ENCODE measurements at regions not wholly inside any gene's neighbourhood (a gene's known extent, or its start where the extent isn't known, plus 50 kb on each side); places are given as distances from the start of the nearest gene placed in this dataset.

- DNase-seq, result no peak
- CTCF ChIA-PET, result interaction anchor here (0.7 kb wide), 1 partner anchor 16 kb away, joined by 3 read pairs; no protein-coding TSS in a partner anchor
- Mint-ChIP-seq H3K27me3 (no peaks in the 10 kb centered on the region), H3K9me3 (peaks cover 21% of the 10 kb centered on the region), H3K4me1 (peaks cover 26% of the 10 kb centered on the region), H3K36me3 (ENCODE audit: low read depth) (peaks cover 26% of the 10 kb centered on the region), H3K4me3 (no peak overlapping the region), H3K27ac (no peak overlapping the region)
- POLR2A ChIA-PET, result no interaction called here
These were observed 380.3 kb upstream of the B3GALT2 start for GRCh38 chr1:193566735-193567134.

DNA sequence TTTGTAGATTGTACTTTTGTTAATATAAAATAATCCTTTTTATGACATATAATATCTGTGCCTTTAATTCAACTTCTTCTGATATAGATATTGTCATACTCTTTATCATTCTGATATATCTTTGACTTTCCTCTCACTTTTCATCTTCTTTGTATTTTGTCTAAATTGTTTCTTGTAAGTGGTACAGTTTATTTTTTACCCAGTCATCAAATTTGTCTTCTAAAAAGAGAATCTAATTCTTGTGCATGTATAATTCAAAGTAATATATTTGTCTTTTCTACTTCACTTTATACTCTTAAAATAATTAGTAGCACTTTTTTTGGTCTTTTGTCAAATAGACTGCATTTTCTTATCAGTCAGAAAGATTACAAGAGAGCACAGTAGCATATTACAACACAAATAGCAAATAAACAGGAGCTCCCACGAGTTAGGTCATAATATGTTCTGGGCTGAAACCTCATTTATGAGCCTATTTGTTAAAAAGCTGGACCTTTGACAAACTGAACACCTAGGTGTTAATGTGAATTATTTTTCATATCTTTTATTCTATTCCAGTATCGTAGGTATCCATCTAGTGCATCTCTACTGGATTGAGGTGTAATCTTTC is 379.7 kb upstream of the B3GALT2 start:
- Mint-ChIP-seq H3K36me3 (ENCODE audit: low read depth) (peaks cover 21% of the 10 kb centered on the region), H3K27ac (no peak overlapping the region), H3K27me3 (no peaks in the 10 kb centered on the region), H3K9me3 (peaks cover 15% of the 10 kb centered on the region), H3K4me3 (no peak overlapping the region), H3K4me1 (peaks cover 26% of the 10 kb centered on the region)
- CTCF ChIA-PET, result no interaction called here
- POLR2A ChIA-PET, result no interaction called here
- no peak for DNase-seq

DNA sequence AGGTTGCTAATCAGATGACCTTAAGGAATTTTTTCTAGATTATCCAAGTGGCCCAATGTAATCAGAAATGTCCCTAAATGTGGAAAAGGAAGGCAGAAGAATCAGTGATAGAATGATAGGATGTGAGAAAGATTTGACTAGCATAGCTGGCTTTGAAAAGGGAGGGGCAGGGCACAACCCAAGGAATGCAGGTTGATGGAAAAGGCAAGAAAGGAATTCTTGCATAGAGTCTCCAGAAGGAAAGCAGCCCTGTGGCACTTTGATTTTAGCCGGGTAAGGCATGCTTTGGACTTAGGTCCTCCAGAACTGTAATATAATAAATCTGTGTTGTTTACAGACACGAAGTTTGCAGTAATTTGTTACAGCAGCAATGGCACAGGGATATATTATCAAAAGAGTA is 375.7 kb upstream of the B3GALT2 start:
- no peak overlapping the region for H3K4me3 Mint-ChIP-seq
- DNase-seq, result no peak
- no peak overlapping the region for H3K27ac Mint-ChIP-seq
- no peaks in the 10 kb centered on the region for H3K27me3 Mint-ChIP-seq
- peaks cover 9% of the 10 kb centered on the region for H3K4me1 Mint-ChIP-seq
- peaks cover under 1% of the 10 kb centered on the region for H3K9me3 Mint-ChIP-seq
- H3K36me3 Mint-ChIP-seq (ENCODE audit: low read depth), result peaks cover 6% of the 10 kb centered on the region
- ChIA-PET CTCF (interaction anchor here (0.6 to 1.6 kb wide), 2 partner anchors 13 to 200 kb away, joined by 3 to 7 read pairs; no protein-coding TSS in a partner anchor), POLR2A (no interaction called here)

GRCh38 chr1:193558491-193559028 is 372.1 kb upstream of the B3GALT2 start:
- Mint-ChIP-seq H3K4me1 (peaks cover 8% of the 10 kb centered on the region), H3K36me3 (ENCODE audit: low read depth) (peaks cover 11% of the 10 kb centered on the region), H3K27me3 (no peaks in the 10 kb centered on the region), H3K4me3 (no peak overlapping the region), H3K27ac (peak overlapping the region; percentile 31), H3K9me3 (peaks cover 13% of the 10 kb centered on the region)
- DNase-seq, result no peak
- ChIA-PET CTCF (interaction anchor here (0.6 to 1.1 kb wide), 2 partner anchors 19 to 119 kb away, joined by 3 to 4 read pairs; no protein-coding TSS in a partner anchor), POLR2A (no interaction called here)

GRCh38 chr1:193555662-193556441 is 369.4 kb upstream of the B3GALT2 start:
- peaks cover 8% of the 10 kb centered on the region for H3K4me1 Mint-ChIP-seq
- POLR2A ChIA-PET, result no interaction called here
- peaks cover 15% of the 10 kb centered on the region for H3K9me3 Mint-ChIP-seq
- CTCF ChIA-PET, result interaction anchor here (1.4 kb wide), 1 partner anchor 12 kb away, joined by 3 read pairs; no protein-coding TSS in a partner anchor
- no peak overlapping the region for H3K4me3 Mint-ChIP-seq
- H3K36me3 Mint-ChIP-seq (ENCODE audit: low read depth), result peaks cover 11% of the 10 kb centered on the region
- DNase-seq, result no peak
- no peaks in the 10 kb centered on the region for H3K27me3 Mint-ChIP-seq
- H3K27ac Mint-ChIP-seq, result no peak overlapping the region

DNA sequence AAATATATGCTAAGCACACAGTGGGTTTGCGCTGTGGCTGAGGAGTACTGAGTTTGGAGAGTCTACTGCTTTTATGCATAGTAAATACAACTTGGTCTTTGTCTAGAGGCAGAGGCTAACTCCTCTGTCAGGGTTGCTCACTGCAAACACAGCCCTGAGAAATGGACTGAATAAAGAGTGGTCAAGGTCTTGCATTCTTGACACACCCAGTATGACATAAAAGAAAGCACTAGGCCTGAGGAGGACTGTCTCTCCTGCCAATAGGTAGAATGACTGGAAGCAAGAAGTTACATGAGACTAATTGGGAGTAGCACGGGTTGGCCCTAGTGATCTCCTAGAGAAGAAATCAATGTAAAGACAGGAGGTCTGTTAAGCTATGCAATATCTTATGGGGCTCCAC is 367.2 kb upstream of the B3GALT2 start:
- Mint-ChIP-seq H3K4me3 (no peak overlapping the region), H3K36me3 (ENCODE audit: low read depth) (peaks cover 11% of the 10 kb centered on the region), H3K9me3 (peaks cover 15% of the 10 kb centered on the region), H3K4me1 (peaks cover 3% of the 10 kb centered on the region), H3K27me3 (no peaks in the 10 kb centered on the region), H3K27ac (no peak overlapping the region)
- CTCF ChIA-PET, result no interaction called here
- DNase-seq, result no peak
- POLR2A ChIA-PET, result no interaction called here

- peaks cover 1% of the 10 kb centered on the region for H3K4me1 Mint-ChIP-seq
- no peak overlapping the region for H3K27ac Mint-ChIP-seq
- H3K4me3 Mint-ChIP-seq, result no peak overlapping the region
- H3K9me3 Mint-ChIP-seq, result peaks cover 15% of the 10 kb centered on the region
- peaks cover 9% of the 10 kb centered on the region for H3K36me3 Mint-ChIP-seq (ENCODE audit: low read depth)
- H3K27me3 Mint-ChIP-seq, result no peaks in the 10 kb centered on the region
- DNase-seq, result no peak
- ChIA-PET CTCF (interaction anchor here (1.2 kb wide), 1 partner anchor 12 kb away, joined by 4 read pairs; no protein-coding TSS in a partner anchor), POLR2A (no interaction called here)
These were observed 365.9 kb upstream of the B3GALT2 start for GRCh38 chr1:193552274-193552673.

- ChIA-PET POLR2A (no interaction called here), CTCF (interaction anchor here (1.0 to 1.2 kb wide), 2 partner anchors 50 to 91 kb away, joined by 3 to 4 read pairs; no protein-coding TSS in a partner anchor)
- peaks cover 9% of the 10 kb centered on the region for H3K4me1 Mint-ChIP-seq
- no peak overlapping the region for H3K4me3 Mint-ChIP-seq
- DNase-seq, result no peak
- H3K36me3 Mint-ChIP-seq (ENCODE audit: low read depth), result peaks cover 8% of the 10 kb centered on the region
- peaks cover 14% of the 10 kb centered on the region for H3K9me3 Mint-ChIP-seq
- H3K27me3 Mint-ChIP-seq, result no peaks in the 10 kb centered on the region
- H3K27ac Mint-ChIP-seq, result no peak overlapping the region
These were observed 362.7 kb upstream of the B3GALT2 start for GRCh38 chr1:193549081-193549480.

GRCh38 chr1:193545171-193545570 is 358.8 kb upstream of the B3GALT2 start:
- peaks cover 35% of the 10 kb centered on the region for H3K4me1 Mint-ChIP-seq
- no peak overlapping the region for H3K4me3 Mint-ChIP-seq
- peaks cover 23% of the 10 kb centered on the region for H3K9me3 Mint-ChIP-seq
- CTCF ChIA-PET, result no interaction called here
- no peak overlapping the region for H3K27ac Mint-ChIP-seq
- no peak for DNase-seq
- POLR2A ChIA-PET, result no interaction called here
- peaks cover 25% of the 10 kb centered on the region for H3K36me3 Mint-ChIP-seq (ENCODE audit: low read depth)
- H3K27me3 Mint-ChIP-seq, result no peaks in the 10 kb centered on the region

DNA sequence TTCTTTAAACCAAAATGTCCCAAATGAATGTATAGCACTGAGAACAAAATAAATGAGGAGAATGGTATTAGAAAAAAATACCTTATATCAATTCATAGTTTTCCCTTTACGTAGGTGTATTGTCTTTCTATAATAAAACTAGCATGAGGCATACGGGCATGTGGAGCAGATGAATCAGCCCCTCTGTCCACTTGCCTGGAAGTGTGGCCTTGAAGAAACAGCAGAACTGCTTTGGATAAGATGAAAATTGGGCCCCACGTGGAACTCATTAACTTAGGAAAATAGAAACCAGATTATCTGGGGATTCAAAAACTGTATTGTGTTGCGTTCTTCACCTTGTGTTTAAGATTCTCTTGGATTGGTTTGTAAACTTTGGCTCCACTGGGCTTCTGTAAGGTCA is 356.8 kb upstream of the B3GALT2 start:
- ChIA-PET POLR2A (no interaction called here), CTCF (interaction anchor here (0.8 kb wide), 1 partner anchor 11 kb away, joined by 3 read pairs; no protein-coding TSS in a partner anchor)
- Mint-ChIP-seq H3K4me1 (peaks cover 53% of the 10 kb centered on the region), H3K4me3 (no peak overlapping the region), H3K27ac (no peak overlapping the region), H3K36me3 (ENCODE audit: low read depth) (peaks cover 35% of the 10 kb centered on the region), H3K27me3 (no peaks in the 10 kb centered on the region), H3K9me3 (peaks cover 27% of the 10 kb centered on the region)
- DNase-seq, result no peak

DNA sequence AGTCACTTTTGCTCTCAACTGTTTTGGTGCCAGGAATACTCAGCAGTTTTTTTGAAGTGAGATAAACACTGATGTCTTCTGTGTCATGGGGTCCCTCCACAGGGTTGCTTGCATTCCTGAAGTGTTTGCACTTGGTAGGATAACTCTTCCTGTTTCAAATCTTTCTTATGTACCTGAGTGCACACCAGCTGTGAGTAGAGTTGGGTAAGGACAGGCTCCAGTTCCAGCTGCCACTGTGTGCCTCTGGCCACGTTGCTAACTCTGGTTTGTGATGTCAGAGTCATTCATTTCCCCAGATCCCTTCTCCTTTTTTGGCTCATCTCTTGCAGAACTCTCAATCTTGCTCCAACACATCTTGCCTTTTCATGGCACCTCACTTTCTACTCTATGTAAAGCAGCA is 356.3 kb upstream of the B3GALT2 start:
- Mint-ChIP-seq H3K9me3 (peaks cover 27% of the 10 kb centered on the region), H3K4me1 (peaks cover 58% of the 10 kb centered on the region), H3K27me3 (no peaks in the 10 kb centered on the region), H3K4me3 (no peak overlapping the region), H3K36me3 (ENCODE audit: low read depth) (peaks cover 35% of the 10 kb centered on the region), H3K27ac (peak overlapping the region; percentile 10)
- CTCF ChIA-PET, result interaction anchor here (0.8 kb wide), 1 partner anchor 12 kb away, joined by 3 read pairs; no protein-coding TSS in a partner anchor
- no peak for DNase-seq
- POLR2A ChIA-PET, result no interaction called here

DNA sequence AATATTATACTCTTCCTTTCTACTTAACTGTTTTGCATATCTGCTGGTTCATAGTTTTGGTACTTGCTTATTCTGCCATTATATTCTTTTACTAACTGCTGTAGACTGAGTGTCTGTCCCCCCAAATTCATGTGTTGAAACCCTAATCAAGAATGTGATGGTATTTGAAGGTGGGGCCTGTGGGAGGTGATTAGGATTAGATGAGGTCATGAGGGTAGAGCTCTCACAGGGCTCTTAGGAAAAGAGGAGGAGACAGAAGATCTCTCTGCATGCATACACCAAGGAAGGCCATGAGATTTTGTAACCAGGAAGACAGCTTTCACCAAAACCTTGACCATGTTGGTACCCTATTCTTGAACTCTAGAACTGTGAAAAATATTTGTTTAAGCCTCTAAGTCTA is 354.1 kb upstream of the B3GALT2 start:
- Mint-ChIP-seq H3K27me3 (no peaks in the 10 kb centered on the region), H3K27ac (peak overlapping the region; percentile 95), H3K4me1 (peaks cover 63% of the 10 kb centered on the region), H3K9me3 (peaks cover 25% of the 10 kb centered on the region), H3K4me3 (peak overlapping the region; percentile 65), H3K36me3 (ENCODE audit: low read depth) (peaks cover 30% of the 10 kb centered on the region)
- CTCF ChIA-PET, result interaction anchor here (0.7 to 1.5 kb wide), 9 partner anchors 10 to 135 kb away, joined by 3 to 4 read pairs (median 3); no protein-coding TSS in a partner anchor
- POLR2A ChIA-PET, result no interaction called here
- no peak for DNase-seq
